ENCODE measurements at regions not wholly inside any gene's neighbourhood (a gene's known extent, or its start where the extent isn't known, plus 50 kb on each side); places are given as distances from the start of the nearest gene placed in this dataset.

DNA sequence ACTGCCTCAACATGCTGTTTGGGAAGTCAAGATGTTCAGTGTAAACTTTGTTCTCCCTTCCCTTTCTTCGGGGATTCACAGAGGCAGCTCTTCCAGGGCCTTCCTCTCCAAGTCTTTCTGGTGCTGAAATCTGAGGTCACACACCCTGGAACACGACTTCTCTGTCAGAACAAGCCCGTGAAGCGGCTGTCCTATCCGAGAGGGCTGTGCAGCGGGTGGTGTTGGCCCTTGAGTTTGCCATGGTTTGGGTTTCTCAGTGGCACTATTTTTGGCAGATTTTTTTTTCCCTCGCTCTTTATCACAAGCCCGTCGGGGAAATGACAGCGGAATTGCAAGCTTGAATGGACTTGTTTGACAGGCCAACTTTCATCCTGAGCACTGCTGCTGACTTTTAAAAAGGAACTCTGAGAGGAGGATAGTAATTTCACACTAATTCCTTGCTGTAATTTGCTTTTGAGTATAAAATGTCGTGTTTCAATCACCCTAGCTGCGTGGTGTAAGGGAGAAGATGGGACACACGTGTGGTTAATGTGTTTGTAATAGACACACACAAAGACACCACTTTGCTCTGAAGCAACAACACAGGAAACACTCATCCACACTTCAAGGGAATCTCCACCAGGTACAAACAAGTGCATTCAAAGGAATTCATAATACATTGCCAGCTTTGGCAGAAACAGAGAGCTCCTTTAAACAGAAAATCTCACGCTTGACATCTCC is 60.1 kb upstream of the TARBP1 start:
- H3K9me3 Mint-ChIP-seq (ENCODE audit: low read depth): no peaks in the 10 kb centered on the region
- no peaks in the 10 kb centered on the region for H3K27me3 Mint-ChIP-seq (ENCODE audit: low read depth)
- peaks cover 34% of the 10 kb centered on the region for H3K4me1 Mint-ChIP-seq (ENCODE audit: low read depth)
- TF ChIP-seq, protein P1, sequence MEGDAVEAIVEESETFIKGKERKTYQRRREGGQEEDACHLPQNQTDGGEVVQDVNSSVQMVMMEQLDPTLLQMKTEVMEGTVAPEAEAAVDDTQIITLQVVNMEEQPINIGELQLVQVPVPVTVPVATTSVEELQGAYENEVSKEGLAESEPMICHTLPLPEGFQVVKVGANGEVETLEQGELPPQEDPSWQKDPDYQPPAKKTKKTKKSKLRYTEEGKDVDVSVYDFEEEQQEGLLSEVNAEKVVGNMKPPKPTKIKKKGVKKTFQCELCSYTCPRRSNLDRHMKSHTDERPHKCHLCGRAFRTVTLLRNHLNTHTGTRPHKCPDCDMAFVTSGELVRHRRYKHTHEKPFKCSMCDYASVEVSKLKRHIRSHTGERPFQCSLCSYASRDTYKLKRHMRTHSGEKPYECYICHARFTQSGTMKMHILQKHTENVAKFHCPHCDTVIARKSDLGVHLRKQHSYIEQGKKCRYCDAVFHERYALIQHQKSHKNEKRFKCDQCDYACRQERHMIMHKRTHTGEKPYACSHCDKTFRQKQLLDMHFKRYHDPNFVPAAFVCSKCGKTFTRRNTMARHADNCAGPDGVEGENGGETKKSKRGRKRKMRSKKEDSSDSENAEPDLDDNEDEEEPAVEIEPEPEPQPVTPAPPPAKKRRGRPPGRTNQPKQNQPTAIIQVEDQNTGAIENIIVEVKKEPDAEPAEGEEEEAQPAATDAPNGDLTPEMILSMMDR (IDR thresholded peaks at IDR 0.05): no peak
- peak; percentile 41 for DNase-seq (ENCODE audit: low spot score)
- no peaks in the 10 kb centered on the region for H3K36me3 Mint-ChIP-seq (ENCODE audit: low read depth)
- no peak overlapping the region for H3K4me3 Mint-ChIP-seq (ENCODE audit: unreplicated experiment)
- H3K27ac Mint-ChIP-seq (ENCODE audit: unreplicated experiment): no peak overlapping the region

DNA sequence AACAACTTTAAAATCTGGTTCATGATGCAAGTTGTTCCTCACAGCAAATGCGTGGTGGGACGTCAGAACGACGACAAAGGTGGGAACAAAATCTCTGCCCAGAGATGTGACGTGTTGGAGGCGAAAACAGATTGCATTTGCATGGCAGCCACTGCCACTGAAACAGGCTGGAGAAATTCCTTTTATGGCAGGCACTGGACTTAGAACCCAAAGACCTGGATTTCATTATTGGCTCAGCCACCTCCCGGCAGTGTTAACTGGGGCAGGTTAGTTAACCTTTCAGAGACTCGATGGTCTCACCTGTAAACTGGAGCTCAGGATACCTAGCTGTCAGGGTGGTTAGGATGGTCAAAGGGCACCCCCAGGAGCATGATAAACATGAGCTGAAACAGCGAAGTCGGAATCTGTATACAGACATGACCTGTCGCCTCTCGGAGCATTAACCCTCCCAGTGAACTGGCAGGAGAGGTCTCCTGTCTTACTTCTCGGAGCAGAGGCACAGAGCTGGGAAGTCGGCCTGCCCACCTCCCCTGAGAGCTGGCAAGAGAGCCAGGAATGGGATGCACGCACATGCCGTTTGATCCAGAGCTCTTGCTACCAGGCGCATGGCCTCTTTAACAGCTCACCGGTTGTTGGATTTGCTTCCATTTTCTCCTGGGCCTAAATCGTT is 59.2 kb upstream of the TARBP1 start:
- Mint-ChIP-seq H3K27ac (ENCODE audit: unreplicated experiment) (no peak overlapping the region), H3K4me1 (ENCODE audit: low read depth) (peaks cover 37% of the 10 kb centered on the region)

DNA sequence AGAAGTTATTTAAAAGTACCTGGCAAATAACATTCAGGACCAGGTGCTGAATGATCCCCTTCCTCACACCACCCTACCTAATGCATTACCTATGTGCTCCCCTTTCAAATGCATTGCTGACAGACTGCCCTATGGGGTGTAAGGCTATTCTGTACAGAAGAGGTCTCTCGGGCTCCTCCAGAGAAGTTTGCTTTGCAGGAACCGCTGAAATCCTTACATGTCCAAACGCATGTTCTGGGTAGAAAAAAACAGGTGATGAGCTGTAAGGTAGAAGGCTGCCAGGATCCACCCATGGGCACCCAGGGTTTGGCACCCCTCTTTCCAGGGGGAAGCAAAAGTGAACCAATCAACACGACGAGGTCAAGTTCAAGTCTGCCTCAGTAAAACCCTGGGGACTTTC is 58.3 kb upstream of the TARBP1 start:
- Mint-ChIP-seq H3K9me3 (ENCODE audit: low read depth) (no peaks in the 10 kb centered on the region), H3K27ac (ENCODE audit: unreplicated experiment) (no peak overlapping the region), H3K4me3 (ENCODE audit: unreplicated experiment) (no peak overlapping the region), H3K36me3 (ENCODE audit: low read depth) (no peaks in the 10 kb centered on the region), H3K27me3 (ENCODE audit: low read depth) (no peaks in the 10 kb centered on the region), H3K4me1 (ENCODE audit: low read depth) (peaks cover 47% of the 10 kb centered on the region)
- DNase-seq (ENCODE audit: low spot score): peak; percentile 18
- TF ChIP-seq, protein P1 (IDR thresholded peaks at IDR 0.05): no peak

More for the DNA sequence above, 59.2 kb upstream of the TARBP1 start:
- H3K9me3 Mint-ChIP-seq (ENCODE audit: low read depth): no peaks in the 10 kb centered on the region
- H3K36me3 Mint-ChIP-seq (ENCODE audit: low read depth): no peaks in the 10 kb centered on the region
- no peaks in the 10 kb centered on the region for H3K27me3 Mint-ChIP-seq (ENCODE audit: low read depth)
- TF ChIP-seq, protein P1 (IDR thresholded peaks at IDR 0.05): no peak
- DNase-seq (ENCODE audit: low spot score): peak; percentile 75
- H3K4me3 Mint-ChIP-seq (ENCODE audit: unreplicated experiment): no peak overlapping the region

DNA sequence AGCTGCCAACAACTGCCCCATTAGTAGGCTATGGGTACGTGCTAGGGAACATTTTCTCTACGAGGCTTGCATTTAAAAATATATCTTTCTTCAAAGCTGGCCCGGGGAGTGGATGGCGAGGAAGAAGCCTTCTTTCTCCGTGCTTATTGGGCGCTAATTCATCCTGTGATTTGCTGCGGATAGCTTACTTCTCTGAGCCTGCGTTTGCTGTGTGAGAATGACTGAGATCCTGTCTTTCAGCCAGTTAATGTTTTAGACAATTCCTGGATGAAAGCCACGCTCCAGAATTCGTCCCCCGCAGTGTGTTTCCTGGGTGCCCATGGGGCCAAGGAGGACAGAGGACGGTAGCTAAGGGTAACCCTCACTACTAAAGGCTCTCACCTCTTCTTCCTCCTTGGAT is 57.8 kb upstream of the TARBP1 start:
- no peak overlapping the region for H3K4me3 Mint-ChIP-seq (ENCODE audit: unreplicated experiment)
- H3K9me3 Mint-ChIP-seq (ENCODE audit: low read depth): no peaks in the 10 kb centered on the region
- peak; percentile 18 for DNase-seq (ENCODE audit: low spot score)
- TF ChIP-seq, protein P1 (IDR thresholded peaks at IDR 0.05): no peak
- H3K27ac Mint-ChIP-seq (ENCODE audit: unreplicated experiment): no peak overlapping the region
- H3K36me3 Mint-ChIP-seq (ENCODE audit: low read depth): no peaks in the 10 kb centered on the region
- no peaks in the 10 kb centered on the region for H3K27me3 Mint-ChIP-seq (ENCODE audit: low read depth)
- H3K4me1 Mint-ChIP-seq (ENCODE audit: low read depth): peaks cover 52% of the 10 kb centered on the region

DNA sequence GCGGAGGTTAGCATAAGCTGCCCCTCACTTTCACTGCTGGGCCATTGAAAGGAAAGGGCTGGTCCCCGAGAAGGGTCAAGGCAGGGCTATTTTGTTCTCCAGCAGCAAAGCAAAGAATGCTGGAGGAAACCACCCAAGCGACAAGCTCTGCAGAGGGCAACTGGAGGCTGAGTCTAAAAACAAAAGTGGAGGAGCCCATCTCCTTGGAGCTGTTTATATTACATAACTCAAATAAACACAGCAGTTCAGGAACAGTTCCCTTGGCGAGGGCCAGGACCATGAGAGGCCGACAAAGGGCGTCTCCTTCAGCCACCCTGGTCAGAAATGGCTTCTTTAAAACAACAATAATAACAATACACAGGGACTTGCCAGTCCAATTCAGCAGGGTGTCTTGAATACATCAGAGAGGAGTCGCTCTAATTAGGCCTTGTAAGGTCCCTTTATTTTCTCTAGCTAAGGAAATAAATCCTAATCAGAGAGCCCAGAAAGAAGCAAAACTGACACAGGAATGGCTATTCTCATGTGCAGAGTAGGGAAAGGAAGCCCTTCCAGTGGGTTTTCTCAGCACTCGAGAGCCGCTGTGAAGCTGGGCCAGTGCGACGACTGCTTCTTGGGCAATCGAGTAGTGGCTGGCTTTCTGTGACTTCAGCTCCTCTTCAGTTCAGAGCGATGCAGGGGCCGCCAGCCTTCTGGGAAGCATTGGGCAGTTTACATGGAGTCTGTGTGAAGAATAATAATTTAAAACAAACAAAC is 57.0 kb upstream of the TARBP1 start:
- Mint-ChIP-seq H3K4me1 (ENCODE audit: low read depth) (peaks cover 60% of the 10 kb centered on the region), H3K36me3 (ENCODE audit: low read depth) (no peaks in the 10 kb centered on the region), H3K27ac (ENCODE audit: unreplicated experiment) (peak overlapping the region; percentile 73), H3K4me3 (ENCODE audit: unreplicated experiment) (no peak overlapping the region), H3K27me3 (ENCODE audit: low read depth) (no peaks in the 10 kb centered on the region), H3K9me3 (ENCODE audit: low read depth) (no peaks in the 10 kb centered on the region)
- DNase-seq (ENCODE audit: low spot score): peak; percentile 48
- TF ChIP-seq, protein P1 (IDR thresholded peaks at IDR 0.05): no peak
